H1 (cell line): ENCODE measurements at regions not wholly inside any gene's neighbourhood (a gene's known extent, or its start where the extent isn't known, plus 50 kb on each side); places are given as distances from the start of the nearest gene placed in this dataset.
"Not testable (repeated sequence)": the region's sequence is repeated elsewhere in the genome, so short reads cannot be mapped to it uniquely, and the experiment has no call there.

Source experiments
- CTCF ChIA-PET: fragments of 300-600 bp; sonication (Branson Sonifier 250); formaldehyde crosslinking; loops from one replicate; lab custom pipeline; 2021; ENCODE audit not compliant: partially characterized antibody; lab: Charles Lee
- POLR2A ChIA-PET: fragments of 300-600 bp; sonication (Branson Sonifier 250); formaldehyde crosslinking; loops from one replicate; lab custom pipeline; 2021; ENCODE audit warnings: inconsistent platforms; ENCODE audit not compliant: partially characterized antibody; lab: Charles Lee
- DNase-seq, 2 experiments: peaks; one replicate each; pipeline versions ENCODE4 v3.0.0 to v3.0.0-alpha.2; 2010 to 2022; ENCODE audit warnings: low spot score in 2 of 2, low read depth in 1 of 2, mixed read lengths in 1 of 2
- FAIRE-seq: peaks from 2 replicates; lab custom pipeline; 2011; peaks lifted over from hg19 to GRCh38; lab: Jason Lieb, UNC
- H2AFZ ChIP-seq: 2 replicates; pipeline ENCODE4 v1.8.1; 2012; ENCODE audit warnings: low read length, inconsistent platforms
- H2AK5ac ChIP-seq: 2 replicates; pipeline ENCODE4 v1.6.1; 2013; ENCODE audit warnings: low read depth, low read length
- H2BK120ac ChIP-seq: replicated peaks from 2 replicates; pipeline ENCODE3; 2013; ENCODE audit warnings: low read depth, low read length, inconsistent platforms
- H2BK12ac ChIP-seq: 2 replicates; pipeline ENCODE4 v1.6.1; 2013; ENCODE audit warnings: low read depth, low read length
- H2BK15ac ChIP-seq: 2 replicates; pipeline ENCODE4 v1.6.1; 2013; ENCODE audit warnings: low read length
- H2BK20ac ChIP-seq: 2 replicates; pipeline ENCODE4 v1.6.1; 2013; ENCODE audit warnings: low read length
- H2BK5ac ChIP-seq: 2 replicates; pipeline ENCODE4 v1.6.1; 2013; ENCODE audit warnings: low read depth, low read length
- H3K14ac ChIP-seq: 2 replicates; pipeline ENCODE4 v1.6.1; 2013; ENCODE audit warnings: inconsistent platforms; ENCODE audit not compliant: insufficient read length
- H3K18ac ChIP-seq: 2 replicates; pipeline ENCODE4 v1.6.1; 2013; ENCODE audit warnings: low read length; ENCODE audit errors: extremely low read depth
- H3K23ac ChIP-seq: 2 replicates; pipeline ENCODE4 v1.6.1; 2013; ENCODE audit warnings: inconsistent platforms; ENCODE audit not compliant: insufficient read length
- H3K23me2 ChIP-seq: 2 replicates; pipeline ENCODE4 v1.6.1; 2013; ENCODE audit warnings: low read depth, low read length
- H3K27ac ChIP-seq: 2 replicates; pipeline ENCODE4 v1.6.1; 2011; ENCODE audit warnings: low read depth, low read length, inconsistent platforms
- H3K27me3 ChIP-seq, 4 experiments: replicated peaks in 1 of 4; 1 replicate in 1 of 4; 2 replicates in 3 of 4; pipeline versions ENCODE4 v1.6.1 to v1.8.1; 2011 to 2013; ENCODE audit warnings: low read length in 3 of 4, mild to moderate bottlenecking in 3 of 4, inconsistent platforms in 2 of 4, mixed read lengths in 2 of 4, moderate library complexity in 1 of 4; ENCODE audit not compliant: control insufficient read depth in 3 of 4, insufficient read depth in 3 of 4; ENCODE audit errors: extremely low read depth in 1 of 4
- H3K36me3 ChIP-seq, 4 experiments: 2 replicates each; pipeline versions ENCODE4 v1.6.1 to v1.8.1; 2011 to 2013; ENCODE audit warnings: mild to moderate bottlenecking in 4 of 4, low read length in 3 of 4, moderate library complexity in 2 of 4, control low read depth in 1 of 4, inconsistent platforms in 1 of 4; ENCODE audit not compliant: insufficient read depth in 4 of 4, control insufficient read depth in 2 of 4
- H3K4ac ChIP-seq: replicated peaks from 2 replicates; pipeline ENCODE3; 2013; ENCODE audit warnings: low read length, low read depth, mixed read lengths, inconsistent platforms; ENCODE audit not compliant: insufficient read length
- H3K4me1 ChIP-seq, 4 experiments: replicated peaks in 1 of 4; 1 replicate in 1 of 4; 2 replicates in 3 of 4; pipeline versions ENCODE4 v1.6.1 to v1.8.1; 2011 to 2013; ENCODE audit warnings: low read length in 3 of 4, inconsistent platforms in 2 of 4, mixed read lengths in 1 of 4; ENCODE audit not compliant: insufficient read depth in 4 of 4, control insufficient read depth in 3 of 4
- H3K4me2 ChIP-seq, 2 experiments: 2 replicates each; pipeline versions ENCODE4 v1.6.1 to v1.8.1; 2011 to 2013; ENCODE audit warnings: low read depth in 2 of 2, low read length in 2 of 2, control low read depth in 1 of 2, inconsistent platforms in 1 of 2, mild to moderate bottlenecking in 1 of 2; ENCODE audit not compliant: insufficient read depth in 1 of 2
- H3K4me3 ChIP-seq, 4 experiments: fragments of 200-600, 300-600 bp in 1 of 4; sonication (generic), shearing (Covaris generic), sonication (Bioruptor Twin) in 1 of 4; 2 replicates each; pipeline versions ENCODE4 v1.5.1 to v1.8.1; 2011 to 2016; ENCODE audit warnings: low read length in 4 of 4, low read depth in 3 of 4, control low read depth in 2 of 4, inconsistent platforms in 2 of 4, mild to moderate bottlenecking in 2 of 4, mixed read lengths in 1 of 4, moderate library complexity in 1 of 4; ENCODE audit not compliant: insufficient read depth in 2 of 4; ENCODE audit errors: extremely low read depth in 1 of 4
- H3K56ac ChIP-seq: replicated peaks from 2 replicates; pipeline ENCODE3; 2013; ENCODE audit warnings: low read depth, mild to moderate bottlenecking, mixed read lengths, low read length, inconsistent platforms; ENCODE audit not compliant: insufficient read length
- H3K79me1 ChIP-seq: 2 replicates; pipeline ENCODE4 v1.6.1; 2013; ENCODE audit warnings: low read depth, low read length, control low read depth
- H3K79me2 ChIP-seq, 2 experiments: 2 replicates each; pipeline versions ENCODE4 v1.6.1 to v1.8.1; 2012 to 2013; ENCODE audit warnings: low read length in 2 of 2, mild to moderate bottlenecking in 2 of 2, inconsistent platforms in 1 of 2; ENCODE audit not compliant: insufficient read depth in 2 of 2, control insufficient read depth in 1 of 2
- H3K9ac ChIP-seq, 4 experiments: replicated peaks in 1 of 4; 1 replicate in 1 of 4; 2 replicates in 3 of 4; pipeline versions ENCODE4 v1.6.1 to v1.8.1; 2011 to 2013; ENCODE audit warnings: low read depth in 3 of 4, low read length in 3 of 4, control low read depth in 2 of 4, mild to moderate bottlenecking in 2 of 4, moderate library complexity in 2 of 4, inconsistent platforms in 1 of 4; ENCODE audit errors: extremely low read depth in 1 of 4
- H3K9me3 ChIP-seq, 2 experiments: 2 replicates each; pipeline versions ENCODE4 v1.6.1 to v1.8.1; 2012 to 2013; ENCODE audit warnings: mild to moderate bottlenecking in 2 of 2, moderate library complexity in 2 of 2, control low read depth in 1 of 2, inconsistent platforms in 1 of 2, low read depth in 1 of 2, low read length in 1 of 2, mixed read lengths in 1 of 2; ENCODE audit not compliant: insufficient read depth in 2 of 2
- H4K20me1 ChIP-seq, 2 experiments: replicated peaks in 1 of 2; 2 replicates each; pipeline versions ENCODE3 to v1.8.1; 2011 to 2013; ENCODE audit warnings: inconsistent platforms in 2 of 2, low read length in 2 of 2, mild to moderate bottlenecking in 1 of 2; ENCODE audit not compliant: insufficient read depth in 2 of 2, control insufficient read depth in 1 of 2
- H4K5ac ChIP-seq: 2 replicates; pipeline ENCODE4 v1.6.1; 2013; ENCODE audit warnings: low read length, low read depth, mixed read lengths, inconsistent platforms; ENCODE audit not compliant: insufficient read length
- H4K8ac ChIP-seq: 2 replicates; pipeline ENCODE4 v1.8.0; 2013; ENCODE audit warnings: mild to moderate bottlenecking, moderate library complexity, low read length, inconsistent platforms; ENCODE audit not compliant: insufficient read depth; ENCODE audit errors: extremely low read depth
- H4K91ac ChIP-seq: replicated peaks from 2 replicates; pipeline ENCODE3; 2013; ENCODE audit warnings: low read length, mixed read lengths, inconsistent platforms; ENCODE audit not compliant: insufficient read length
- WGBS, 2 experiments: shearing (Covaris generic) in 1 of 2; methylation state at CpG; one replicate each; pipeline versions ENCODE4 v1.1.6 to v1.1.7; 2013 to 2015; ENCODE audit warnings: low lambda C conversion rate in 2 of 2, mixed read lengths in 2 of 2, inconsistent platforms in 1 of 2, low coverage in 1 of 2, missing lambda C conversion rate in 1 of 2; ENCODE audit not compliant: insufficient replicate concordance in 2 of 2, insufficient coverage in 1 of 2, insufficient read length in 1 of 2; ENCODE audit errors: extremely low coverage in 1 of 2, missing lambda C conversion rate in 1 of 2; 5-methylcytosine and 5-hydroxymethylcytosine counted together

DNA sequence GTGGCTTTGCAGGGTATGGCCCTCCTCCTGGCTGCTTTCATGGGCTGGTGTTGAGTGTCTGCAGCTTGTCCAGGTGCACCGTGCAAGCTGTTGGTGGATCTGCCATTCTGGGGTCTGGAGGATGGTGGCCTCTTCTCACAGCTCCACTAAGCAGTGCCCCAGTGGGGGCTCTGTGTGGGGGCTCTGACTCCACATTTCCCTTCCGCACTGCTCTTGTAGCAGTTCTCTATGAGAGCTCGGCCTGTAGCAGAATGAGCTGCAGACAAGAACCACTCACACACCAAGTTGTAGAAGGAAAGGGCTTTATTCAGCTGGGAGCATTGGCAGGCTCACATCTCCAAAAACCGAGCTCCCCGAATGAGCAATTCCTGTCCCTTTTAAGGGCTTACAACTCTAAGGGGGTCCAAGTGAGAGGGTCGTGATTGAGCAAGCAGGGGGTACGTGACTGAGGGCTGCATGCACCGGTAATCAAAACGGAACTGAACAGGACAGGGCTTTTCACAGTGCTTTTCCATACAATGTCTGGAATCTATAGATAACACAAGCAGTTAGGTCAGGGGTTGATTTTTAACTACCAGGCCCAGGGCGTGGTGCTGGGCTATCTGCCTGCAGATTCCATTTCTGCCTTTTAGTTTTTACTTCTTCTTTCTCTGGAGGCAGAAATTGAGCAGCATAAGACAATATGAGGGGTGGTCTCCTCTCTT, 169.4 kb downstream of the MAIP1 start:
- H3K4me3 ChIP-seq, H3K4ac ChIP-seq, H3K79me1 ChIP-seq, POLR2A ChIA-PET, H2AFZ ChIP-seq, H3K36me3 ChIP-seq, H2AK5ac ChIP-seq, H4K91ac ChIP-seq, H4K5ac ChIP-seq, H3K79me2 ChIP-seq, H2BK120ac ChIP-seq, H3K9ac ChIP-seq, H2BK15ac ChIP-seq, H2BK20ac ChIP-seq, H3K27ac ChIP-seq, DNase-seq, FAIRE-seq, H4K8ac ChIP-seq, H3K56ac ChIP-seq, H3K4me1 ChIP-seq, H3K27me3 ChIP-seq, H3K18ac ChIP-seq, H2BK5ac ChIP-seq, H4K20me1 ChIP-seq, H3K23ac ChIP-seq, H3K4me2 ChIP-seq, H3K23me2 ChIP-seq, H2BK12ac ChIP-seq, H3K14ac ChIP-seq, H3K9me3 ChIP-seq, CTCF ChIA-PET: not testable (repeated sequence)
- 94% methylated on average over 10 of the region's 10 CpGs; no CpG with 5 or more reads in 1 of the 2 experiments for WGBS, 2 experiments
